Esophagus muscularis mucosa (tissue), 4 donors: ENCODE measurements at regions not wholly inside any gene's neighbourhood (a gene's known extent, or its start where the extent isn't known, plus 50 kb on each side); places are given as distances from the start of the nearest gene placed in this dataset.

Experiments
- EP300 ChIP-seq: sonication (generic); formaldehyde crosslinking; IDR thresholded peaks from one replicate; pipeline ENCODE4 v1.6.1; 2017; ENCODE audit warnings: antibody characterized with exemption
- POLR2A ChIP-seq: fragments of 450-650 bp; IDR thresholded peaks from one replicate; pipeline ENCODE4 v1.6.1; 2017; ENCODE audit warnings: antibody characterized with exemption, moderate library complexity, mild to moderate bottlenecking, low read depth
- TF ChIP-seq, protein P1 (sequence below), 3 experiments: fragments of 200-600 bp in 2 of 3; fragments of 450-650 bp in 1 of 3; sonication (generic) in 2 of 3; IDR thresholded peaks; one replicate each; pipeline ENCODE4 v1.5.1; 2017 to 2019; ENCODE audit warnings: antibody characterized with exemption in 3 of 3, mild to moderate bottlenecking in 2 of 3, moderate library complexity in 1 of 3

DNA sequence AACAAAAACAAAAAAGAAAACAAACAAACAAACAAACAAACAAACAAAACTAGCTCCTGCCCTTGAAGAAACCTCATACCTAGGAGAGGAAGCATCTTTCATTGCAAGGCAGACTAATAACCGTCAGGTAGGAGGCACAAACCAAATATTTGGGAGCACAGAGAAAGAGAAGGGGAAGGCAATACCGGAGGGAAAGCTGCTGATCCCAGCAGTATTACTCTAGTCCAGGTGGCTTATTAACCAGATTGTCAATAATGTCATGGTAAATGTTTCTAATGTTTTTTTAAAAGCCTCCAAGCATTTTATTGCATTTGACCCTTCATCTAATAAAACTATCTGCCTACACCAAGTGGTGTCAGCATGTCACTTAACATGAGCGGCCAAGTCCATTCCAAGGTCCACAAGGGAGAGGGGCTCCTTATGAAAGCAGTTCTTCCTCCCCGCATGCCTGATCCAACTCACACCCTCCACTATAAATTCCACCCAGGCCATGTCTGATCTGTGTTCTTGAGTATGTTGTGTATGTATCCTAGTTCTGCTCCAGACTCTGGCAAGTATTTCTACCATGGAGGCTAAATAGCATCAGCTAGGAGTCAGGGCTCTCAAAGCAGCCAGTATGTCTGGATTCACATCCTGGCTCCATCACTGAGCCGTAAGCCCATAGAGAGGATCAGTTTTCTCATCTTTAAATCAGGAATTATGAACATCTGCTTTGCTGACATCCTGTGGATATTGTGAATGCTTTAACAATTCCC lies 208.1 kb upstream of the TENM4 start:
- TF ChIP-seq, protein P1, sequence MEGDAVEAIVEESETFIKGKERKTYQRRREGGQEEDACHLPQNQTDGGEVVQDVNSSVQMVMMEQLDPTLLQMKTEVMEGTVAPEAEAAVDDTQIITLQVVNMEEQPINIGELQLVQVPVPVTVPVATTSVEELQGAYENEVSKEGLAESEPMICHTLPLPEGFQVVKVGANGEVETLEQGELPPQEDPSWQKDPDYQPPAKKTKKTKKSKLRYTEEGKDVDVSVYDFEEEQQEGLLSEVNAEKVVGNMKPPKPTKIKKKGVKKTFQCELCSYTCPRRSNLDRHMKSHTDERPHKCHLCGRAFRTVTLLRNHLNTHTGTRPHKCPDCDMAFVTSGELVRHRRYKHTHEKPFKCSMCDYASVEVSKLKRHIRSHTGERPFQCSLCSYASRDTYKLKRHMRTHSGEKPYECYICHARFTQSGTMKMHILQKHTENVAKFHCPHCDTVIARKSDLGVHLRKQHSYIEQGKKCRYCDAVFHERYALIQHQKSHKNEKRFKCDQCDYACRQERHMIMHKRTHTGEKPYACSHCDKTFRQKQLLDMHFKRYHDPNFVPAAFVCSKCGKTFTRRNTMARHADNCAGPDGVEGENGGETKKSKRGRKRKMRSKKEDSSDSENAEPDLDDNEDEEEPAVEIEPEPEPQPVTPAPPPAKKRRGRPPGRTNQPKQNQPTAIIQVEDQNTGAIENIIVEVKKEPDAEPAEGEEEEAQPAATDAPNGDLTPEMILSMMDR (IDR thresholded peaks at IDR 0.05) = no peak
- TF ChIP-seq POLR2A = no peak
- TF ChIP-seq EP300 = no peak
